ENCODE measurements at regions not wholly inside any gene's neighbourhood (a gene's known extent, or its start where the extent isn't known, plus 50 kb on each side); places are given as distances from the start of the nearest gene placed in this dataset.

- no peak for TF ChIP-seq ZNF592 (IDR thresholded peaks at IDR 0.05)
Observed at GRCh38 chrX:19281256-19281655, 62.5 kb upstream of the PDHA1 start (continued).

- Histone ChIP-seq H3K79me2 (ENCODE audit: control insufficient read depth, insufficient read depth, low read length) (no peaks in the 10 kb centered on the region), H3K27me3 (replicated peaks in 1 of 2; ENCODE audit: control insufficient read depth in 2 of 2, insufficient read depth in 2 of 2, low read length in 1 of 2) (no peaks in the 10 kb centered on the region), H3K4me3 (no peak overlapping the region), H3K9ac (ENCODE audit: control insufficient read depth, insufficient read depth, low read length) (no peak overlapping the region), H3K4me1 (ENCODE audit: control insufficient read depth, insufficient read depth, low read length) (no peaks in the 10 kb centered on the region), H3K9me3 (replicated peaks; ENCODE audit: control insufficient read depth, insufficient read depth, low read length) (no peaks in the 10 kb centered on the region), H3K36me3 (ENCODE audit: control insufficient read depth in 2 of 2, insufficient read depth in 2 of 2, low read length in 1 of 2) (no peaks in the 10 kb centered on the region), H2AFZ (ENCODE audit: control insufficient read depth, low read depth, low read length) (no peak overlapping the region), H4K20me1 (ENCODE audit: control insufficient read depth, insufficient read depth) (no peaks in the 10 kb centered on the region), H3K4me2 (ENCODE audit: control insufficient read depth, insufficient read depth) (no peak overlapping the region), H3K27ac (ENCODE audit: control insufficient read depth, insufficient read depth) (no peak overlapping the region)
- ChIA-PET SMC1A (ENCODE audit: uncharacterized antibody, unreplicated experiment) (no interaction called here), RAD21 (ENCODE audit: unreplicated experiment) (no interaction called here), CTCF (no interaction called here), POLR2A (no interaction called here)
- intact Hi-C loops (cut with micrococcal nuclease; ENCODE audit: unreplicated experiment) (no loop called here), in situ Hi-C loops (cut with MboI) (no loop called here)
- TF ChIP-seq DPF2 (IDR thresholded peaks at IDR 0.05): no peak
- ATAC-seq: no peak
- DNase-seq (ENCODE audit: low read depth, low spot score): no peak
- WGBS (ENCODE audit: insufficient coverage, insufficient replicate concordance, low lambda C conversion rate, missing lambda C conversion rate): 29% methylated on average over 6 of the region's 6 CpGs
- no peak for FAIRE-seq
- no TSS peak for BruUV-seq (replicated peaks)
Observed at GRCh38 chrX:19283597-19284339, 60.0 kb upstream of the PDHA1 start.
